Panc1 (cell line): ENCODE measurements at regions not wholly inside any gene's neighbourhood (a gene's known extent, or its start where the extent isn't known, plus 50 kb on each side); places are given as distances from the start of the nearest gene placed in this dataset.

ENCODE experiments used
- ATAC-seq: fragments of 200-7000 bp; cut with Tn5 transposase; 2 replicates; pipeline ENCODE4 v1.9.1; 2020; ENCODE audit warnings: mild to moderate bottlenecking, moderate library complexity
- BruUV-seq: library from RNA; stranded (reverse); fragments of 400-500 nt; replicated peaks from 2 replicates; lab custom pipeline; 2021; lab: Mats Ljungman, UMichigan
- CTCF ChIA-PET: fragments of 300-600 bp; sonication (Branson Sonifier 250); formaldehyde crosslinking; loops from one replicate; lab custom pipeline; 2022; ENCODE audit warnings: antibody characterized with exemption; lab: Charles Lee
- POLR2A ChIA-PET: fragments of 300-600 bp; sonication (Branson Sonifier 250); formaldehyde crosslinking; loops from one replicate; lab custom pipeline; 2022; ENCODE audit warnings: antibody characterized with exemption; lab: Charles Lee
- DNase-seq: peaks from one replicate; pipeline ENCODE4 v3.0.0-alpha.2; 2010; ENCODE audit warnings: low read depth, low spot score
- H3K27ac ChIP-seq: 2 replicates; pipeline ENCODE4 v1.5.1; 2011; ENCODE audit warnings: mild to moderate bottlenecking, low read length, inconsistent platforms
- H3K27me3 ChIP-seq: fragments of 200-500 bp; sonication (Bioruptor generic); 2 replicates; pipeline ENCODE4 v1.6.0; 2014; ENCODE audit warnings: low read length, inconsistent platforms; ENCODE audit not compliant: control insufficient read depth, insufficient read depth
- H3K36me3 ChIP-seq: fragments of 200-500 bp; sonication (Bioruptor generic); 2 replicates; pipeline ENCODE4 v1.5.1; 2014; ENCODE audit warnings: inconsistent platforms, mild to moderate bottlenecking, low read length, moderate library complexity; ENCODE audit not compliant: control insufficient read depth, insufficient read depth
- H3K4me1 ChIP-seq: 2 replicates; pipeline ENCODE4 v1.5.1; 2011; ENCODE audit warnings: inconsistent platforms, mild to moderate bottlenecking, low read length, moderate library complexity; ENCODE audit not compliant: control insufficient read depth, insufficient read depth
- H3K4me3 ChIP-seq, 2 experiments: 2 replicates each; pipeline ENCODE4 v1.5.1; 2011 to 2012; ENCODE audit warnings: low read depth in 2 of 2, low read length in 2 of 2, mild to moderate bottlenecking in 2 of 2, inconsistent platforms in 1 of 2, moderate library complexity in 1 of 2
- H3K9me3 ChIP-seq: fragments of 200-500 bp; sonication (Bioruptor generic); 2 replicates; pipeline ENCODE4 v1.5.1; 2014; ENCODE audit warnings: low read depth, mild to moderate bottlenecking, inconsistent platforms, low read length, moderate library complexity; ENCODE audit not compliant: control insufficient read depth, insufficient read depth
- POLR2AphosphoS5 ChIP-seq: IDR thresholded peaks from 2 replicates; pipeline ENCODE4 v1.6.1; 2012; ENCODE audit warnings: mild to moderate bottlenecking, low read depth, low read length, moderate library complexity
- REST ChIP-seq, 2 experiments: IDR thresholded peaks; 2 replicates each; pipeline ENCODE4 v1.6.1; 2011 to 2012; ENCODE audit warnings: low read depth in 2 of 2, control low read depth in 1 of 2, low read length in 1 of 2, mild to moderate bottlenecking in 1 of 2, moderate library complexity in 1 of 2; ENCODE audit not compliant: insufficient read depth in 1 of 2
- SIN3A ChIP-seq: IDR thresholded peaks from 2 replicates; pipeline ENCODE4 v1.6.1; 2012; ENCODE audit warnings: low read depth, mild to moderate bottlenecking, low read length, moderate library complexity, borderline replicate concordance; ENCODE audit not compliant: insufficient read depth
- TCF7L2 ChIP-seq: IDR thresholded peaks from 2 replicates; pipeline ENCODE4 v1.6.1; 2011; ENCODE audit warnings: mild to moderate bottlenecking, low read depth, low read length, inconsistent platforms
- in situ Hi-C: cut with HindIII; loops from 2 replicates; pipeline ENCODE4 v1.10.0; 2016; ENCODE audit warnings: low sequenced_read_pairs, low pct_unique_long_range_greater_than_20kb
- intact Hi-C: fragments of 100-400 bp; cut with micrococcal nuclease; formaldehyde crosslinking; loops from one replicate; pipeline ENCODE4 v1.10.0; 2022; ENCODE audit not compliant: unreplicated experiment
- TF ChIP-seq, protein P1 (sequence below): fragments of 450-650 bp; IDR thresholded peaks from 2 replicates; pipeline ENCODE4 v1.5.1; 2017; ENCODE audit warnings: mild to moderate bottlenecking

DNA sequence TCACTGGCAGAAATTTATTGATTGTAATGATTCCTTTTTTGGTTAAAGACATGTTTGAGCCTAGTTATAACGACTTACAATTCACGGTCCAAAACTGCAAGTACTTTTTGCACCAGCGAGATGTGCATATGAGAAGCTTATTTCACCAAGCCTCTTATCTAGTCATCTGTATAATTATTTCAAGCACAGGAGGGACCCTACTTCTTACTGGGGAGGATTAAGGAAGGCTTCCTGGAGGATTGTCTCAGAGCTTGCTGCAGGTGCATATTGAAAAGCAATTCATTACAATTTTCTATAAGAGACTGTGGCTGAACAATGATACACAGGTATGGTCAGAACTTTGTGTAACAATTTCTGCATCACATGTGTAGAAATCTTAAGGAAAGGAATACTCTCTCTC, 152.9 kb downstream of the CAND1 start:
- TF ChIP-seq REST (IDR thresholded peaks at IDR 0.05; ENCODE audit: insufficient read depth in 1 of 2, low read depth in 2 of 2, low read length in 1 of 2) (no peak), POLR2AphosphoS5 (no peak), TCF7L2 (no peak), SIN3A (no peak)
- TF ChIP-seq, protein P1, sequence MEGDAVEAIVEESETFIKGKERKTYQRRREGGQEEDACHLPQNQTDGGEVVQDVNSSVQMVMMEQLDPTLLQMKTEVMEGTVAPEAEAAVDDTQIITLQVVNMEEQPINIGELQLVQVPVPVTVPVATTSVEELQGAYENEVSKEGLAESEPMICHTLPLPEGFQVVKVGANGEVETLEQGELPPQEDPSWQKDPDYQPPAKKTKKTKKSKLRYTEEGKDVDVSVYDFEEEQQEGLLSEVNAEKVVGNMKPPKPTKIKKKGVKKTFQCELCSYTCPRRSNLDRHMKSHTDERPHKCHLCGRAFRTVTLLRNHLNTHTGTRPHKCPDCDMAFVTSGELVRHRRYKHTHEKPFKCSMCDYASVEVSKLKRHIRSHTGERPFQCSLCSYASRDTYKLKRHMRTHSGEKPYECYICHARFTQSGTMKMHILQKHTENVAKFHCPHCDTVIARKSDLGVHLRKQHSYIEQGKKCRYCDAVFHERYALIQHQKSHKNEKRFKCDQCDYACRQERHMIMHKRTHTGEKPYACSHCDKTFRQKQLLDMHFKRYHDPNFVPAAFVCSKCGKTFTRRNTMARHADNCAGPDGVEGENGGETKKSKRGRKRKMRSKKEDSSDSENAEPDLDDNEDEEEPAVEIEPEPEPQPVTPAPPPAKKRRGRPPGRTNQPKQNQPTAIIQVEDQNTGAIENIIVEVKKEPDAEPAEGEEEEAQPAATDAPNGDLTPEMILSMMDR: no peak
- Histone ChIP-seq H3K9me3 (no peaks in the 10 kb centered on the region), H3K27me3 (0 out of 2 replicates have a peak, but pooled peaks cover 7% of the 10 kb centered on the region), H3K27ac (no peak overlapping the region), H3K4me1 (no peaks in the 10 kb centered on the region), H3K4me3 (no peak overlapping the region), H3K36me3 (no peaks in the 10 kb centered on the region)
- POLR2A ChIA-PET: no interaction called here
- CTCF ChIA-PET: interaction anchor here (0.5 kb wide), 1 partner anchor 18 kb away, joined by 9 read pairs; no protein-coding TSS in a partner anchor
- no peak for DNase-seq
- BruUV-seq: no TSS peak
- in situ Hi-C loops: no loop called here
- intact Hi-C loops: no loop called here
- ATAC-seq: no peak

GRCh38 chr12:67424784-67425183, 155.6 kb downstream of the CAND1 start:
- TF ChIP-seq REST (IDR thresholded peaks at IDR 0.05; ENCODE audit: insufficient read depth in 1 of 2, low read depth in 2 of 2, low read length in 1 of 2) (no peak), POLR2AphosphoS5 (no peak), TCF7L2 (no peak), SIN3A (no peak)
- TF ChIP-seq, protein P1: no peak
- BruUV-seq: no TSS peak
- CTCF ChIA-PET: no interaction called here
- Histone ChIP-seq H3K36me3 (no peaks in the 10 kb centered on the region), H3K27ac (no peak overlapping the region), H3K4me3 (no peak overlapping the region), H3K4me1 (no peaks in the 10 kb centered on the region), H3K27me3 (0 out of 2 replicates have a peak, but pooled peaks cover 7% of the 10 kb centered on the region), H3K9me3 (no peaks in the 10 kb centered on the region)
- POLR2A ChIA-PET: no interaction called here
- in situ Hi-C loops: no loop called here
- no peak for ATAC-seq
- intact Hi-C loops: no loop called here
- DNase-seq: no peak
